Mesendoderm (in vitro differentiated cells): ENCODE measurements at regions not wholly inside any gene's neighbourhood (a gene's known extent, or its start where the extent isn't known, plus 50 kb on each side); places are given as distances from the start of the nearest gene placed in this dataset.
"Not testable (repeated sequence)": the region's sequence is repeated elsewhere in the genome, so short reads cannot be mapped to it uniquely, and the experiment has no call there.

ENCODE experiments used
- DNase-seq: peaks from one replicate; pipeline ENCODE4 v3.0.0; 2013
- H2AK5ac ChIP-seq: 2 replicates; pipeline ENCODE4 v1.6.1; 2013; ENCODE audit warnings: low read length, inconsistent platforms
- H2BK120ac ChIP-seq: 2 replicates; pipeline ENCODE4 v1.6.1; 2013; ENCODE audit warnings: low read depth, mild to moderate bottlenecking, low read length, moderate library complexity, mixed read lengths
- H2BK15ac ChIP-seq: replicated peaks from 2 replicates; pipeline ENCODE4 v1.6.1; 2013; ENCODE audit warnings: low read depth, mild to moderate bottlenecking, moderate library complexity
- H2BK5ac ChIP-seq: 2 replicates; pipeline ENCODE4 v1.6.1; 2013; ENCODE audit warnings: low read length, inconsistent platforms
- H3K18ac ChIP-seq: 2 replicates; pipeline ENCODE4 v1.6.1; 2013; ENCODE audit warnings: mild to moderate bottlenecking, low read length, mixed read lengths
- H3K23ac ChIP-seq: one replicate; pipeline ENCODE4 v1.6.1; 2013; ENCODE audit warnings: low read length
- H3K27ac ChIP-seq: 2 replicates; pipeline ENCODE4 v1.5.1; 2013; ENCODE audit warnings: low read depth, mild to moderate bottlenecking, inconsistent platforms, low read length, moderate library complexity
- H3K27me3 ChIP-seq: 2 replicates; pipeline ENCODE4 v1.6.1; 2013; ENCODE audit warnings: low read length, control low read depth, mild to moderate bottlenecking, inconsistent platforms; ENCODE audit not compliant: insufficient read depth, poor library complexity
- H3K36me3 ChIP-seq: 2 replicates; pipeline ENCODE4 v1.6.1; 2013; ENCODE audit warnings: low read length, inconsistent platforms; ENCODE audit not compliant: control insufficient read depth, insufficient read depth
- H3K4ac ChIP-seq: one replicate; pipeline ENCODE4 v1.6.1; 2013; ENCODE audit warnings: low read depth, mild to moderate bottlenecking, low read length, moderate library complexity
- H3K4me1 ChIP-seq: 2 replicates; pipeline ENCODE4 v1.6.1; 2013; ENCODE audit warnings: low read depth, low read length, inconsistent platforms; ENCODE audit not compliant: control insufficient read depth
- H3K4me2 ChIP-seq: 2 replicates; pipeline ENCODE4 v1.6.1; 2013; ENCODE audit warnings: low read length
- H3K4me3 ChIP-seq: 2 replicates; pipeline ENCODE4 v1.5.1; 2013; ENCODE audit warnings: mild to moderate bottlenecking, low read length
- H3K56ac ChIP-seq: one replicate; pipeline ENCODE4 v1.6.1; 2013; ENCODE audit warnings: low read length
- H3K79me1 ChIP-seq: 2 replicates; pipeline ENCODE4 v1.6.1; 2013; ENCODE audit warnings: low read length, inconsistent platforms
- H3K79me2 ChIP-seq: 2 replicates; pipeline ENCODE4 v1.6.1; 2013; ENCODE audit warnings: mild to moderate bottlenecking, low read length; ENCODE audit not compliant: control insufficient read depth, insufficient read depth
- H3K9ac ChIP-seq: 2 replicates; pipeline ENCODE4 v1.6.1; 2013; ENCODE audit warnings: low read length, inconsistent platforms
- H4K5ac ChIP-seq: one replicate; pipeline ENCODE4 v1.6.1; 2013; ENCODE audit warnings: low read length
- H4K8ac ChIP-seq: one replicate; pipeline ENCODE4 v1.6.1; 2013; ENCODE audit warnings: low read depth, mild to moderate bottlenecking, control low read depth, low read length, moderate library complexity
- WGBS: extraction: QIAGEN DNeasy Blood & Tissue Kit; methylation state at CpG from one replicate; pipeline ENCODE4 v1.1.7; 2013; ENCODE audit warnings: low lambda C conversion rate, missing lambda C conversion rate; ENCODE audit not compliant: insufficient coverage; ENCODE audit errors: extremely low coverage; 5-methylcytosine and 5-hydroxymethylcytosine counted together

GRCh38 chr7:66571568-66571967 lies 57.1 kb upstream of the KCTD7 start:
- Histone ChIP-seq H3K4ac (no peak overlapping the region), H3K27ac (no peak overlapping the region), H4K8ac (no peak overlapping the region), H4K5ac (no peak overlapping the region), H2AK5ac (no peak overlapping the region), H3K56ac (no peak overlapping the region), H3K18ac (no peak overlapping the region), H3K36me3 (peaks cover 2% of the 10 kb centered on the region), H3K4me2 (no peak overlapping the region), H3K23ac (no peak overlapping the region), H3K79me1 (peaks cover 6% of the 10 kb centered on the region), H2BK5ac (no peak overlapping the region), H3K79me2 (peaks cover 12% of the 10 kb centered on the region), H3K4me1 (no peaks in the 10 kb centered on the region), H2BK15ac (no peak overlapping the region), H3K9ac (no peak overlapping the region), H3K4me3 (no peak overlapping the region), H2BK120ac (no peak overlapping the region), H3K27me3 (no peaks in the 10 kb centered on the region)
- DNase-seq: no peak

- no CpG with 5 or more reads among the region's 9 CpGs for WGBS
Observed at GRCh38 chr7:66573782-66574495, 54.7 kb upstream of the KCTD7 start.

DNA sequence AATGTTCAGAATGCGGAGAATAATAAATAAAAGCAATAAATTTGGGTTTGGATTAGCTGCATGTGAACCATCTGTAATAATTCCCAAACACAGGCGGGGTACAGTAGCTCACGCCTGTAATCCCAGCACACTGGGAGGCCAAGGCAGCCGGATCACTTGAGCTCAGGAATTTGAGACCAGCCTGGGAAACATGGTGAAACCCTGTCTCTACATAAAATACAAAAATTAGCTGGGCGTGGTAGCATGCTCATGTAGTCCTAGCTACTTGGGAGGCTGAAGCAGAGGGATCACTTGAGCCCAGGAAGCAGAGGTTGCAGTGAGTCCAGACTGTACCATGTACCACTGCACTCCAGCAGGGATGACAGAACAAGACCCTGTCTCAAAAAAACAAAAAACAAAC lies 53.9 kb upstream of the KCTD7 start:
- H3K56ac ChIP-seq, H3K4me2 ChIP-seq, H2BK120ac ChIP-seq, H3K27ac ChIP-seq, H2AK5ac ChIP-seq, H2BK5ac ChIP-seq, H3K9ac ChIP-seq, H2BK15ac ChIP-seq, H3K27me3 ChIP-seq, H3K18ac ChIP-seq, H3K4me1 ChIP-seq, DNase-seq, H3K79me1 ChIP-seq, H3K23ac ChIP-seq, H4K8ac ChIP-seq, H4K5ac ChIP-seq, H3K4me3 ChIP-seq, H3K36me3 ChIP-seq, H3K4ac ChIP-seq: not testable (repeated sequence)
- H3K79me2 ChIP-seq: peaks cover 26% of the 10 kb centered on the region
- WGBS: no CpG with 5 or more reads among the region's 5 CpGs

More at GRCh38 chr7:66573782-66574495, 54.7 kb upstream of the KCTD7 start:
- H3K56ac ChIP-seq, H4K5ac ChIP-seq, H2BK5ac ChIP-seq, H3K9ac ChIP-seq, H3K4me2 ChIP-seq, H3K27me3 ChIP-seq, H2BK120ac ChIP-seq, H2AK5ac ChIP-seq, H3K4me1 ChIP-seq, H4K8ac ChIP-seq, H3K27ac ChIP-seq, H3K4ac ChIP-seq, DNase-seq, H3K36me3 ChIP-seq, H3K18ac ChIP-seq, H3K23ac ChIP-seq, H3K4me3 ChIP-seq, H2BK15ac ChIP-seq, H3K79me1 ChIP-seq: not testable (repeated sequence)
- peaks cover 19% of the 10 kb centered on the region for H3K79me2 ChIP-seq

GRCh38 chr7:66575398-66575797 lies 53.3 kb upstream of the KCTD7 start:
- Histone ChIP-seq H3K23ac (no peak overlapping the region), H2BK5ac (no peak overlapping the region), H3K4ac (no peak overlapping the region), H3K4me3 (no peak overlapping the region), H3K27ac (no peak overlapping the region), H4K8ac (no peak overlapping the region), H3K27me3 (no peaks in the 10 kb centered on the region), H2BK120ac (no peak overlapping the region), H2AK5ac (no peak overlapping the region), H3K4me2 (no peak overlapping the region), H3K9ac (no peak overlapping the region), H4K5ac (no peak overlapping the region), H3K4me1 (no peaks in the 10 kb centered on the region), H3K79me2 (peaks cover 28% of the 10 kb centered on the region), H3K56ac (no peak overlapping the region), H2BK15ac (no peak overlapping the region), H3K79me1 (peaks cover 5% of the 10 kb centered on the region), H3K18ac (no peak overlapping the region), H3K36me3 (peaks cover 2% of the 10 kb centered on the region)
- no CpG with 5 or more reads among the region's 4 CpGs for WGBS
- DNase-seq: no peak

- H3K4me1 ChIP-seq: no peaks in the 10 kb centered on the region
- no peak overlapping the region for H4K8ac ChIP-seq
- WGBS: no CpG with 5 or more reads among the region's 7 CpGs
- no peak overlapping the region for H3K27ac ChIP-seq
- H2AK5ac ChIP-seq: no peak overlapping the region
- H3K4ac ChIP-seq: no peak overlapping the region
- no peak overlapping the region for H3K9ac ChIP-seq
- peaks cover 34% of the 10 kb centered on the region for H3K79me2 ChIP-seq
- DNase-seq: no peak
- H4K5ac ChIP-seq: no peak overlapping the region
- H2BK120ac ChIP-seq: no peak overlapping the region
- H3K27me3 ChIP-seq: no peaks in the 10 kb centered on the region
- H2BK5ac ChIP-seq: no peak overlapping the region
- H3K36me3 ChIP-seq: peaks cover 2% of the 10 kb centered on the region
- H2BK15ac ChIP-seq: no peak overlapping the region
- H3K18ac ChIP-seq: no peak overlapping the region
- H3K4me3 ChIP-seq: no peak overlapping the region
- H3K4me2 ChIP-seq: no peak overlapping the region
- no peak overlapping the region for H3K56ac ChIP-seq
- peaks cover 9% of the 10 kb centered on the region for H3K79me1 ChIP-seq
- no peak overlapping the region for H3K23ac ChIP-seq
Observed at GRCh38 chr7:66576646-66577045, 52.0 kb upstream of the KCTD7 start.
